ENCODE measurements at regions not wholly inside any gene's neighbourhood (a gene's known extent, or its start where the extent isn't known, plus 50 kb on each side); places are given as distances from the start of the nearest gene placed in this dataset.

DNA sequence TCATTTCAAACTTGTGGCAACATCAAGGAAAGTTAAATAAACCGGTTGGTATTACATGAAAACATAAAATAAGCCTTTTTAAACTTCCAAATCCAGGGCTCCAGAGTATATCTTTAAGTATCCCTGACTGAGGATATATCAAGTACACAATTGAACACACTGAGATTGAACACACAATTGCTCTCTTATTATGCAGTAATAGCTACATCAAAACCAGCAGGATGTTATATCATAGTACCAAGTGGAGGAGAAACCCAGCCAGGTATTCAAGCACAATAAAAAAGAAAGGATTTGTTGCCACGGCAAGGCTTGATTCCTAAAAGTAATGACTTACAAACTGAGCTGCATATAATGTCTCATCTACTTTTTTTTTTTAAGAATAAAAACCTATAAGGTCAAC, 605.8 kb downstream of the SPOCK3 start:
- no peak for TF ChIP-seq POLR2A (IDR thresholded peaks at IDR 0.05)
- TF ChIP-seq, protein P1, sequence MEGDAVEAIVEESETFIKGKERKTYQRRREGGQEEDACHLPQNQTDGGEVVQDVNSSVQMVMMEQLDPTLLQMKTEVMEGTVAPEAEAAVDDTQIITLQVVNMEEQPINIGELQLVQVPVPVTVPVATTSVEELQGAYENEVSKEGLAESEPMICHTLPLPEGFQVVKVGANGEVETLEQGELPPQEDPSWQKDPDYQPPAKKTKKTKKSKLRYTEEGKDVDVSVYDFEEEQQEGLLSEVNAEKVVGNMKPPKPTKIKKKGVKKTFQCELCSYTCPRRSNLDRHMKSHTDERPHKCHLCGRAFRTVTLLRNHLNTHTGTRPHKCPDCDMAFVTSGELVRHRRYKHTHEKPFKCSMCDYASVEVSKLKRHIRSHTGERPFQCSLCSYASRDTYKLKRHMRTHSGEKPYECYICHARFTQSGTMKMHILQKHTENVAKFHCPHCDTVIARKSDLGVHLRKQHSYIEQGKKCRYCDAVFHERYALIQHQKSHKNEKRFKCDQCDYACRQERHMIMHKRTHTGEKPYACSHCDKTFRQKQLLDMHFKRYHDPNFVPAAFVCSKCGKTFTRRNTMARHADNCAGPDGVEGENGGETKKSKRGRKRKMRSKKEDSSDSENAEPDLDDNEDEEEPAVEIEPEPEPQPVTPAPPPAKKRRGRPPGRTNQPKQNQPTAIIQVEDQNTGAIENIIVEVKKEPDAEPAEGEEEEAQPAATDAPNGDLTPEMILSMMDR (IDR thresholded peaks at IDR 0.05), result no peak
- no peak for TF ChIP-seq EP300 (IDR thresholded peaks at IDR 0.05; ENCODE audit: low read depth)
- TF ChIP-seq POLR2AphosphoS5 (IDR thresholded peaks at IDR 0.05), result no peak
- Histone ChIP-seq H3K27ac (no peak overlapping the region), H3K9me3 (no peaks in the 10 kb centered on the region), H3K4me1 (no peaks in the 10 kb centered on the region), H3K4me3 (no peak overlapping the region), H3K36me3 (no peaks in the 10 kb centered on the region), H3K27me3 (no peaks in the 10 kb centered on the region)
- in situ Hi-C loops (cut with MboI; ENCODE audit: low pct_ligation_motif_present in 1 of 4, low pct_unique_long_range_greater_than_20kb in 1 of 4, low sequenced_read_pairs in 3 of 4) (no loop called here), intact Hi-C loops (cut with DNase I; ENCODE audit: low total_unique reads) (no loop called here)
- WGBS, 2 donors (ENCODE audit: low coverage in 1 of 2), result 40 to 76% methylated on average over 2 of the region's 2 CpGs
- no peak for DNase-seq

DNA sequence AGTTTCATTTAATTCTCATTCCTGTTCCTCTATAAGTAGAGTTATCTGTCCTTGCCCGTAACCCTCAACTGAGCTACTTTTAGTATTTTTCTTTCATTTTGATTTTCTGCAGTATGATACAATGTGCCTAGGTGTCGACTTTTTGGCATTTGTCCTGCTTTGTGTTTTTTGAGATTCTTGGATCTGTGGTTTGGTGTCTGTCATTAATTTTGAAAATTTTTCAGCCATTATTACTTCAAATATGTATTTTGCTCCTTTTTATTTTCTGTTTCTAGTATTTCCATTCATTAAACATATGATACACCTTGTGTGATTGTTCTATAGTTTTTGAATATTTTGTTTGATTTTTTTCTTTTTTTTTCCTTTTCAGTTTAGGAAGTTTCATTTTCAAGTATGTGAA, 598.9 kb downstream of the SPOCK3 start:
- H3K4me3 ChIP-seq, result no peak overlapping the region
- no peak overlapping the region for H3K27ac ChIP-seq
- intact Hi-C loops (cut with DNase I; ENCODE audit: low total_unique reads) (no loop called here), in situ Hi-C loops (cut with MboI; ENCODE audit: low pct_ligation_motif_present in 1 of 4, low pct_unique_long_range_greater_than_20kb in 1 of 4, low sequenced_read_pairs in 3 of 4) (no loop called here)
- no peaks in the 10 kb centered on the region for H3K9me3 ChIP-seq
- H3K36me3 ChIP-seq, result no peaks in the 10 kb centered on the region
- H3K27me3 ChIP-seq, result no peaks in the 10 kb centered on the region
- TF ChIP-seq, protein P1 (IDR thresholded peaks at IDR 0.05), result no peak
- TF ChIP-seq POLR2A (IDR thresholded peaks at IDR 0.05), result no peak
- no peak for TF ChIP-seq POLR2AphosphoS5 (IDR thresholded peaks at IDR 0.05)
- TF ChIP-seq EP300 (IDR thresholded peaks at IDR 0.05; ENCODE audit: low read depth), result no peak
- no peaks in the 10 kb centered on the region for H3K4me1 ChIP-seq
- no peak for DNase-seq
- 83 to 89% methylated on average over 2 of the region's 2 CpGs for WGBS, 2 donors (ENCODE audit: low coverage in 1 of 2)

DNA sequence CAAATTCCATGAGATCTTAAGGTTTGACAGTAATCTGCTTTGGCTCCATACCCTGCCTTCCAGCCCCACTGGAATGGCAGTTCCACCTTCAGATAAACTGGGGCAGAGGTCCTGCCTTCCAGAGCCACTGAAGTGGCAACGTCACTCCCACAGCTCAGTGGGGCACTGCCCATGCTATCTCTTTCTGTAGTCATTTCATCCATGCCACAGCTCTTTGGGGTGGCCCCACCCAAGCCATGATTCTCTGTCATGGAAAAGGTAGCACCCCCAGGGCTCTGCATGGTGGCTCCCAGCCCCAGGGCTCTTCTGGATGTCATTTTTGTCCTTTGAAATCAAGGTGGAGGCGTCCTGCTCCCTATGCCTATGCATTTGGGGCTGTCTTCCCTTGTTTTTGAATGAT, 596.5 kb downstream of the SPOCK3 start:
- intact Hi-C loops (cut with DNase I; ENCODE audit: low total_unique reads), result no loop called here
- no peaks in the 10 kb centered on the region for H3K4me1 ChIP-seq
- no peak overlapping the region for H3K27ac ChIP-seq
- H3K4me3 ChIP-seq, result no peak overlapping the region
- no peaks in the 10 kb centered on the region for H3K36me3 ChIP-seq
- 50 to 62% methylated on average over 1 to 2 of the region's 2 CpGs for WGBS, 2 donors (ENCODE audit: low coverage in 1 of 2)
- H3K9me3 ChIP-seq, result no peaks in the 10 kb centered on the region
- DNase-seq, result no peak
- no peaks in the 10 kb centered on the region for H3K27me3 ChIP-seq
- in situ Hi-C loops (cut with MboI; ENCODE audit: low pct_ligation_motif_present in 1 of 4, low pct_unique_long_range_greater_than_20kb in 1 of 4, low sequenced_read_pairs in 3 of 4), result no loop called here
- TF ChIP-seq POLR2A (IDR thresholded peaks at IDR 0.05) (no peak), POLR2AphosphoS5 (IDR thresholded peaks at IDR 0.05) (no peak), EP300 (IDR thresholded peaks at IDR 0.05; ENCODE audit: low read depth) (no peak)
- TF ChIP-seq, protein P1 (IDR thresholded peaks at IDR 0.05), result no peak

DNA sequence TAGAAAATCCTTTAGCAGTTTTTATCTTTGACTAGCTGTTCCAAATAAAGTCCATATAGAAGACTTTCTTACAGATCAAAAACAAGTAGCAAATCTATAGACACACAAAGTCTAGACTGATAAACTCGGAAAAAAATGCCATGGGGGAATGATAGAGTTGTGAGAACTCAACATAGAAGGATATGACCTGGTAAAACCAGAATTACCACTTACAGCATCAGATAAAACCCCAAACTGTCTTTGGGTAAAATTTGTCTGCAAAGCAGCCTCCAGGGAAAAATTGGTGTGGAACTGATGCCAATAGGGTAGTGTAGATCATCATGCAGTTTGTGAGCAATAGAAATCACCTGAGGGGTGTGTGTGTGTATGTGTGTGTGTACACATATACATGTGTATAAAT, 579.1 kb downstream of the SPOCK3 start:
- no peaks in the 10 kb centered on the region for H3K9me3 ChIP-seq
- no peaks in the 10 kb centered on the region for H3K36me3 ChIP-seq
- 41 to 63% methylated on average over 1 of the region's 1 CpG for WGBS, 2 donors (ENCODE audit: low coverage in 1 of 2)
- no peak overlapping the region for H3K4me3 ChIP-seq
- DNase-seq, result no peak
- intact Hi-C loops (cut with DNase I; ENCODE audit: low total_unique reads), result no loop called here
- no peak for TF ChIP-seq EP300 (IDR thresholded peaks at IDR 0.05; ENCODE audit: low read depth)
- no peak for TF ChIP-seq POLR2A (IDR thresholded peaks at IDR 0.05)
- TF ChIP-seq, protein P1 (IDR thresholded peaks at IDR 0.05), result no peak
- no peak for TF ChIP-seq POLR2AphosphoS5 (IDR thresholded peaks at IDR 0.05)
- H3K4me1 ChIP-seq, result no peaks in the 10 kb centered on the region
- in situ Hi-C loops (cut with MboI; ENCODE audit: low pct_ligation_motif_present in 1 of 4, low pct_unique_long_range_greater_than_20kb in 1 of 4, low sequenced_read_pairs in 3 of 4), result no loop called here
- no peak overlapping the region for H3K27ac ChIP-seq
- H3K27me3 ChIP-seq, result no peaks in the 10 kb centered on the region
